ENCODE measurements at regions not wholly inside any gene's neighbourhood (a gene's known extent, or its start where the extent isn't known, plus 50 kb on each side); places are given as distances from the start of the nearest gene placed in this dataset.
A peak's percentile ranks its signal among the peaks of the same experiment; 100 is the strongest.
"Not testable (repeated sequence)": the region's sequence is repeated elsewhere in the genome, so short reads cannot be mapped to it uniquely, and the experiment has no call there.

GRCh38 chr18:64734063-64734462, 585.2 kb upstream of the LINC00305 start:
- no peak overlapping the region for H3K4me3 Mint-ChIP-seq
- ATAC-seq (no peak), DNase-seq (ENCODE audit: low spot score) (no peak)
- peaks cover 4% of the 10 kb centered on the region; the same call in 1 of the 2 replicates for H3K9me3 Mint-ChIP-seq
- ChIA-PET POLR2A (no interaction called here), CTCF (no interaction called here)
- no peak for TF ChIP-seq NFE2L1 (CRISPR knock-in tag; IDR thresholded peaks at IDR 0.05)
- no peak overlapping the region for H3K27ac Mint-ChIP-seq
- H3K27me3 Mint-ChIP-seq (ENCODE audit: low read depth) = no peaks in the 10 kb centered on the region
- H3K36me3 Mint-ChIP-seq = no peaks in the 10 kb centered on the region
- H3K4me1 Mint-ChIP-seq = no peaks in the 10 kb centered on the region

GRCh38 chr18:64725657-64726056, 576.8 kb upstream of the LINC00305 start:
- not testable (repeated sequence) for H3K9me3 Mint-ChIP-seq
- POLR2A ChIA-PET = interaction anchor here (0.6 kb wide), 1 partner anchor 1822 kb away, joined by 5 read pairs; no protein-coding TSS in a partner anchor

GRCh38 chr18:64720781-64721464, 572.0 kb upstream of the LINC00305 start:
- peak; percentile 8 for DNase-seq (ENCODE audit: low spot score)

More at GRCh38 chr18:64725657-64726056, 576.8 kb upstream of the LINC00305 start:
- H3K36me3 Mint-ChIP-seq; ATAC-seq; H3K27ac Mint-ChIP-seq; H3K27me3 Mint-ChIP-seq (ENCODE audit: low read depth); H3K4me1 Mint-ChIP-seq: not testable (repeated sequence)
- H3K4me3 Mint-ChIP-seq = peak overlapping the region; percentile 24; the same call in 1 of the 2 replicates
- CTCF ChIA-PET = interaction anchor here (1.0 kb wide), 1 partner anchor 22 kb away, joined by 4 read pairs; no protein-coding TSS in a partner anchor
- peak; percentile 19 for DNase-seq (ENCODE audit: low spot score)

More at GRCh38 chr18:64720781-64721464, 572.0 kb upstream of the LINC00305 start:
- TF ChIP-seq ATF6 (CRISPR knock-in tag; IDR thresholded peaks at IDR 0.05) (no peak), ZNF121 (CRISPR knock-in tag; IDR thresholded peaks at IDR 0.05) (no peak), ZBTB21 (CRISPR knock-in tag; IDR thresholded peaks at IDR 0.05; ENCODE audit: borderline replicate concordance) (no peak), CREM (CRISPR knock-in tag; IDR thresholded peaks at IDR 0.05) (no peak), ATF1 (CRISPR knock-in tag; IDR thresholded peaks at IDR 0.05) (no peak), AFF4 (CRISPR knock-in tag; IDR thresholded peaks at IDR 0.05; ENCODE audit: borderline replicate concordance) (no peak), HMGA2 (CRISPR knock-in tag; IDR thresholded peaks at IDR 0.05) (no peak), SP1 (CRISPR knock-in tag; conservative IDR thresholded peaks at IDR 0.05) (no peak), JUN (CRISPR knock-in tag; IDR thresholded peaks at IDR 0.05) (no peak)
- TF ChIP-seq, protein P1, sequence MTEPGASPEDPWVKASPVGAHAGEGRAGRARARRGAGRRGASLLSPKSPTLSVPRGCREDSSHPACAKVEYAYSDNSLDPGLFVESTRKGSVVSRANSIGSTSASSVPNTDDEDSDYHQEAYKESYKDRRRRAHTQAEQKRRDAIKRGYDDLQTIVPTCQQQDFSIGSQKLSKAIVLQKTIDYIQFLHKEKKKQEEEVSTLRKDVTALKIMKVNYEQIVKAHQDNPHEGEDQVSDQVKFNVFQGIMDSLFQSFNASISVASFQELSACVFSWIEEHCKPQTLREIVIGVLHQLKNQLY (CRISPR knock-in tag; IDR thresholded peaks at IDR 0.05) = no peak
- TF ChIP-seq, protein P2, sequence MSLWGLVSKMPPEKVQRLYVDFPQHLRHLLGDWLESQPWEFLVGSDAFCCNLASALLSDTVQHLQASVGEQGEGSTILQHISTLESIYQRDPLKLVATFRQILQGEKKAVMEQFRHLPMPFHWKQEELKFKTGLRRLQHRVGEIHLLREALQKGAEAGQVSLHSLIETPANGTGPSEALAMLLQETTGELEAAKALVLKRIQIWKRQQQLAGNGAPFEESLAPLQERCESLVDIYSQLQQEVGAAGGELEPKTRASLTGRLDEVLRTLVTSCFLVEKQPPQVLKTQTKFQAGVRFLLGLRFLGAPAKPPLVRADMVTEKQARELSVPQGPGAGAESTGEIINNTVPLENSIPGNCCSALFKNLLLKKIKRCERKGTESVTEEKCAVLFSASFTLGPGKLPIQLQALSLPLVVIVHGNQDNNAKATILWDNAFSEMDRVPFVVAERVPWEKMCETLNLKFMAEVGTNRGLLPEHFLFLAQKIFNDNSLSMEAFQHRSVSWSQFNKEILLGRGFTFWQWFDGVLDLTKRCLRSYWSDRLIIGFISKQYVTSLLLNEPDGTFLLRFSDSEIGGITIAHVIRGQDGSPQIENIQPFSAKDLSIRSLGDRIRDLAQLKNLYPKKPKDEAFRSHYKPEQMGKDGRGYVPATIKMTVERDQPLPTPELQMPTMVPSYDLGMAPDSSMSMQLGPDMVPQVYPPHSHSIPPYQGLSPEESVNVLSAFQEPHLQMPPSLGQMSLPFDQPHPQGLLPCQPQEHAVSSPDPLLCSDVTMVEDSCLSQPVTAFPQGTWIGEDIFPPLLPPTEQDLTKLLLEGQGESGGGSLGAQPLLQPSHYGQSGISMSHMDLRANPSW (CRISPR knock-in tag; conservative IDR thresholded peaks at IDR 0.05; ENCODE audit: low read depth) = no peak
- TF ChIP-seq, protein P3, sequence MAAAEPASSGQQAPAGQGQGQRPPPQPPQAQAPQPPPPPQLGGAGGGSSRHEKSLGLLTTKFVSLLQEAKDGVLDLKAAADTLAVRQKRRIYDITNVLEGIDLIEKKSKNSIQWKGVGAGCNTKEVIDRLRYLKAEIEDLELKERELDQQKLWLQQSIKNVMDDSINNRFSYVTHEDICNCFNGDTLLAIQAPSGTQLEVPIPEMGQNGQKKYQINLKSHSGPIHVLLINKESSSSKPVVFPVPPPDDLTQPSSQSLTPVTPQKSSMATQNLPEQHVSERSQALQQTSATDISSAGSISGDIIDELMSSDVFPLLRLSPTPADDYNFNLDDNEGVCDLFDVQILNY (CRISPR knock-in tag; IDR thresholded peaks at IDR 0.05) = no peak
- H3K27ac Mint-ChIP-seq = no peak overlapping the region
- ChIA-PET CTCF (no interaction called here), POLR2A (interaction anchor here (0.6 kb wide), 1 partner anchor 635 kb away, joined by 3 read pairs; no protein-coding TSS in a partner anchor)
- ATAC-seq = peak; percentile 38
- peaks cover 4% of the 10 kb centered on the region for H3K36me3 Mint-ChIP-seq
- H3K27me3 Mint-ChIP-seq (ENCODE audit: low read depth) = peaks cover 6% of the 10 kb centered on the region
- H3K4me1 Mint-ChIP-seq = peaks cover 12% of the 10 kb centered on the region
- peaks cover 4% of the 10 kb centered on the region; the same call in 1 of the 2 replicates for H3K9me3 Mint-ChIP-seq
- H3K4me3 Mint-ChIP-seq = no peak overlapping the region
